Naive thymus-derived CD4-positive, alpha-beta T cell (primary cell): ENCODE measurements at regions not wholly inside any gene's neighbourhood (a gene's known extent, or its start where the extent isn't known, plus 50 kb on each side); places are given as distances from the start of the nearest gene placed in this dataset.
"Not testable (repeated sequence)": the region's sequence is repeated elsewhere in the genome, so short reads cannot be mapped to it uniquely, and the experiment has no call there.

ENCODE experiments used
- ATAC-seq: fragments of 150-1000 bp; cut with Tn5 transposase; 2 replicates; pipeline ENCODE4 v1.10.0; 2021; ENCODE audit warnings: mild to moderate bottlenecking, moderate library complexity
- CTCF ChIA-PET: fragments of 350-600 bp; sonication (Branson Sonifier 250); formaldehyde crosslinking; loops from one replicate; lab custom pipeline; 2021; ENCODE audit warnings: antibody characterized with exemption; lab: Charles Lee
- POLR2A ChIA-PET: fragments of 350-600 bp; sonication (Branson Sonifier 250); formaldehyde crosslinking; loops from one replicate; lab custom pipeline; 2021; ENCODE audit warnings: antibody characterized with exemption, inconsistent platforms; lab: Charles Lee
- DNase-seq, 9 donors: peaks; one replicate each; pipeline versions ENCODE4 v3.0.0 to v3.0.0-alpha.2; 2020 to 2022; ENCODE audit warnings: mixed read lengths in 1 of 9
- H3K27ac ChIP-seq: one replicate; pipeline ENCODE4 v1.7.0; 2013; ENCODE audit warnings: mild to moderate bottlenecking, low read depth, low read length, moderate library complexity
- H3K27me3 ChIP-seq, 2 donors: one replicate each; pipeline ENCODE4 v1.7.0; 2013; ENCODE audit warnings: low read length in 2 of 2, mild to moderate bottlenecking in 2 of 2, moderate library complexity in 2 of 2; ENCODE audit not compliant: control insufficient read depth in 2 of 2, insufficient read depth in 2 of 2
- H3K36me3 ChIP-seq, 3 experiments: 1 replicate in 2 of 3; 2 replicates in 1 of 3; pipeline ENCODE4 v1.7.0; 2013; ENCODE audit warnings: low read length in 3 of 3, mild to moderate bottlenecking in 3 of 3, moderate library complexity in 1 of 3; ENCODE audit not compliant: insufficient read depth in 3 of 3, control insufficient read depth in 2 of 3
- H3K4me1 ChIP-seq, 2 donors: one replicate each; pipeline ENCODE4 v1.7.0; 2013; ENCODE audit warnings: low read length in 2 of 2, mild to moderate bottlenecking in 2 of 2, moderate library complexity in 1 of 2; ENCODE audit not compliant: control insufficient read depth in 2 of 2, insufficient read depth in 2 of 2
- H3K4me3 ChIP-seq: 2 replicates; pipeline ENCODE4 v1.7.0; 2013; ENCODE audit warnings: mild to moderate bottlenecking, low read length
- H3K9me3 ChIP-seq, 3 experiments: 1 replicate in 2 of 3; 2 replicates in 1 of 3; pipeline ENCODE4 v1.7.0; 2013; ENCODE audit warnings: low read length in 3 of 3; ENCODE audit not compliant: control insufficient read depth in 2 of 3
- H3K27ac Mint-ChIP-seq, 9 donors: one replicate each; pipeline ENCODE4 v1.8.0; 2020 to 2022; ENCODE audit warnings: mixed read lengths in 9 of 9, mild to moderate bottlenecking in 8 of 9, moderate library complexity in 5 of 9, inconsistent platforms in 2 of 9
- H3K27me3 Mint-ChIP-seq, 5 donors: one replicate each; pipeline ENCODE4 v1.8.0; 2021 to 2022; ENCODE audit warnings: mixed read lengths in 5 of 5, mild to moderate bottlenecking in 1 of 5
- H3K36me3 Mint-ChIP-seq, 5 donors: one replicate each; pipeline ENCODE4 v1.8.0; 2020 to 2022; ENCODE audit warnings: mixed read lengths in 5 of 5, mild to moderate bottlenecking in 3 of 5, inconsistent platforms in 1 of 5
- H3K4me1 Mint-ChIP-seq, 7 donors: one replicate each; pipeline ENCODE4 v1.8.0; 2020 to 2022; ENCODE audit warnings: mixed read lengths in 7 of 7, mild to moderate bottlenecking in 3 of 7, inconsistent platforms in 1 of 7
- H3K4me3 Mint-ChIP-seq, 10 donors: one replicate each; pipeline ENCODE4 v1.8.0; 2020 to 2022; ENCODE audit warnings: mild to moderate bottlenecking in 10 of 10, mixed read lengths in 10 of 10, moderate library complexity in 6 of 10, inconsistent platforms in 2 of 10
- H3K9me3 Mint-ChIP-seq, 11 donors: one replicate each; pipeline ENCODE4 v1.8.0; 2020 to 2022; ENCODE audit warnings: mixed read lengths in 11 of 11, mild to moderate bottlenecking in 4 of 11, inconsistent platforms in 1 of 11, moderate library complexity in 1 of 11
- intact Hi-C, 2 donors: fragments of 100-400 bp; cut with micrococcal nuclease; formaldehyde crosslinking; loops; one replicate each; pipeline ENCODE4 v1.15.1; 2023

GRCh38 chr16:29600111-29601000 lies 62.7 kb upstream of the SPN start:
- ATAC-seq (peak; percentile 44), DNase-seq (peak in 8 of 9 donors; percentile 45 to 66 (median 60))
- H3K9me3 Mint-ChIP-seq, H3K36me3 ChIP-seq, H3K36me3 Mint-ChIP-seq, H3K27me3 ChIP-seq, H3K9me3 ChIP-seq, H3K27me3 Mint-ChIP-seq, intact Hi-C loops, H3K4me1 ChIP-seq: not testable (repeated sequence)
- CTCF ChIA-PET: interaction anchor here (1.0 kb wide), 1 partner anchor 248 kb away, joined by 3 read pairs; no protein-coding TSS in a partner anchor
- H3K27ac Mint-ChIP-seq: peak overlapping the region; percentile 82 to 97 (median 93)
- POLR2A ChIA-PET: interaction anchor here (0.6 to 1.2 kb wide), 6 partner anchors 13 to 675 kb away, joined by 3 to 7 read pairs (median 4); partner anchors contain the start of genes KCTD13 and PPP4C
- H3K4me3 Mint-ChIP-seq: peak overlapping the region; percentile 73 to 91 (median 80)
- peak overlapping the region; percentile 44 for H3K4me3 ChIP-seq
- H3K27ac ChIP-seq: peak overlapping the region; percentile 73
- peaks cover 6 to 54% (median 43%) of the 10 kb centered on the region in 7 donors for H3K4me1 Mint-ChIP-seq

GRCh38 chr16:29602247-29602625 lies 60.8 kb upstream of the SPN start:
- H3K27ac ChIP-seq, intact Hi-C loops, ATAC-seq, H3K27me3 Mint-ChIP-seq, H3K9me3 Mint-ChIP-seq, DNase-seq, H3K4me1 ChIP-seq, CTCF ChIA-PET, H3K36me3 Mint-ChIP-seq, H3K4me3 ChIP-seq, H3K9me3 ChIP-seq, H3K36me3 ChIP-seq, H3K27me3 ChIP-seq: not testable (repeated sequence)
- Mint-ChIP-seq H3K27ac (peak overlapping the region in 8 of 9 donors; percentile 59 to 95 (median 86)), H3K4me1 (peaks cover 6 to 50% (median 37%) of the 10 kb centered on the region in 7 donors), H3K4me3 (peak overlapping the region in 9 of 10 donors; percentile 25 to 81 (median 49))
- POLR2A ChIA-PET: interaction anchor here (0.7 kb wide), 1 partner anchor 282 kb away, joined by 4 read pairs; no protein-coding TSS in a partner anchor

- H3K27me3 ChIP-seq, H3K9me3 Mint-ChIP-seq, H3K36me3 ChIP-seq, ATAC-seq, H3K4me3 ChIP-seq, DNase-seq, H3K27ac ChIP-seq, H3K4me1 ChIP-seq, H3K9me3 ChIP-seq, H3K36me3 Mint-ChIP-seq, H3K27me3 Mint-ChIP-seq, intact Hi-C loops, POLR2A ChIA-PET, CTCF ChIA-PET: not testable (repeated sequence)
- H3K27ac Mint-ChIP-seq: peak overlapping the region in 7 of 9 donors; percentile 59 to 95 (median 87)
- peak overlapping the region in 7 of 10 donors; percentile 16 to 81 (median 41) for H3K4me3 Mint-ChIP-seq
- peaks cover 6 to 55% (median 41%) of the 10 kb centered on the region in 7 donors for H3K4me1 Mint-ChIP-seq
Measured at GRCh38 chr16:29602683-29603088, 60.4 kb upstream of the SPN start.

- H3K27me3 ChIP-seq, intact Hi-C loops, H3K36me3 ChIP-seq, H3K9me3 ChIP-seq, H3K4me1 ChIP-seq, H3K36me3 Mint-ChIP-seq, H3K4me3 ChIP-seq, DNase-seq, CTCF ChIA-PET, H3K9me3 Mint-ChIP-seq, H3K27ac ChIP-seq, POLR2A ChIA-PET, H3K4me3 Mint-ChIP-seq, ATAC-seq, H3K27me3 Mint-ChIP-seq: not testable (repeated sequence)
- H3K4me1 Mint-ChIP-seq: peaks cover 11 to 52% (median 37%) of the 10 kb centered on the region in 7 donors
- peak overlapping the region in 8 of 9 donors; percentile 25 to 82 (median 64) for H3K27ac Mint-ChIP-seq
Measured at GRCh38 chr16:29604631-29605549, 58.2 kb upstream of the SPN start.

DNA sequence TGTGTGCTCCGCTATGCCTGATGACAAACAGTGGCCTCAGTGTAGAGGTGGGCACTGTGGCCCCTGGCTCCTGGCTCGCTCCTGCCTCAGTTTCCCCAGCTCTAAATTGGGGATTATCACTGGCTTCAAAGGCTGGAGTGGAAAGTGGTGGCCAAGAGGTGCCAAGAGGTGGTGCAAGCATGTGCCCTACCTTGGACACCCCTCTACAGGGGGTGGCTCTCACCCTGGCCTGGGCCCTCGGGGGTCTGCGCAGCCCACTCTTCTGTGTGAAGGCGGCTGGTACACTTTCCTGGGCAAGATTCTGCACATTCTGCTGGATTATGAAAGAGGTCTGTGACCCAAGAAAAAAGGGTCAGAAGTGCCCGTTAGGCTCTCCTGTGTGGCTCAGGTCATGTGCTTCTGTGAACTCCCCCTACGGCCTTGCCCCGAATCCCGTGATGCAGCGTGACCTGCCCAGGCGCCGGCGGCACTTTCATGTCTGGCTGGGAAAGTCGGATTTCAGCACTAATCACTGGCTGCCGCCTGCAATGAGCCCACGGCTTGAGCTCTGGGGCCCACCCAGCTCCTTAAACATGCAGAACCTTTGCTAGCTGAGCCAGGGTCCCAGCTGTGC lies 57.3 kb upstream of the SPN start:
- H3K9me3 Mint-ChIP-seq, H3K9me3 ChIP-seq, H3K36me3 ChIP-seq, H3K27me3 Mint-ChIP-seq, H3K27me3 ChIP-seq, H3K36me3 Mint-ChIP-seq, intact Hi-C loops, POLR2A ChIA-PET, H3K4me3 Mint-ChIP-seq, DNase-seq, CTCF ChIA-PET, H3K4me1 ChIP-seq, ATAC-seq, H3K4me3 ChIP-seq, H3K27ac ChIP-seq: not testable (repeated sequence)
- peaks cover 11 to 44% (median 34%) of the 10 kb centered on the region in 7 donors for H3K4me1 Mint-ChIP-seq
- H3K27ac Mint-ChIP-seq: peak overlapping the region in 1 of 9 donors; percentile 72

GRCh38 chr16:29606669-29607427 lies 56.2 kb upstream of the SPN start:
- H3K36me3 Mint-ChIP-seq, H3K27me3 Mint-ChIP-seq, CTCF ChIA-PET, H3K27me3 ChIP-seq, intact Hi-C loops, H3K4me1 ChIP-seq, H3K9me3 Mint-ChIP-seq, DNase-seq, H3K27ac ChIP-seq, H3K36me3 ChIP-seq, H3K4me3 Mint-ChIP-seq, H3K9me3 ChIP-seq, POLR2A ChIA-PET, H3K4me3 ChIP-seq: not testable (repeated sequence)
- H3K27ac Mint-ChIP-seq: peak overlapping the region in 2 of 9 donors; percentile 42 to 65
- peak; percentile 46 for ATAC-seq
- H3K4me1 Mint-ChIP-seq: peaks cover 11 to 40% (median 32%) of the 10 kb centered on the region in 7 donors
